GM21447 (cell line): ENCODE measurements at regions not wholly inside any gene's neighbourhood (a gene's known extent, or its start where the extent isn't known, plus 50 kb on each side); places are given as distances from the start of the nearest gene placed in this dataset.
"Not testable (repeated sequence)": the region's sequence is repeated elsewhere in the genome, so short reads cannot be mapped to it uniquely, and the experiment has no call there.

ENCODE experiments used
- ATAC-seq: cut with Tn5 transposase; IDR thresholded peaks from one replicate; pipeline ENCODE4 v1.9.1; 2021; ENCODE audit not compliant: unreplicated experiment

DNA sequence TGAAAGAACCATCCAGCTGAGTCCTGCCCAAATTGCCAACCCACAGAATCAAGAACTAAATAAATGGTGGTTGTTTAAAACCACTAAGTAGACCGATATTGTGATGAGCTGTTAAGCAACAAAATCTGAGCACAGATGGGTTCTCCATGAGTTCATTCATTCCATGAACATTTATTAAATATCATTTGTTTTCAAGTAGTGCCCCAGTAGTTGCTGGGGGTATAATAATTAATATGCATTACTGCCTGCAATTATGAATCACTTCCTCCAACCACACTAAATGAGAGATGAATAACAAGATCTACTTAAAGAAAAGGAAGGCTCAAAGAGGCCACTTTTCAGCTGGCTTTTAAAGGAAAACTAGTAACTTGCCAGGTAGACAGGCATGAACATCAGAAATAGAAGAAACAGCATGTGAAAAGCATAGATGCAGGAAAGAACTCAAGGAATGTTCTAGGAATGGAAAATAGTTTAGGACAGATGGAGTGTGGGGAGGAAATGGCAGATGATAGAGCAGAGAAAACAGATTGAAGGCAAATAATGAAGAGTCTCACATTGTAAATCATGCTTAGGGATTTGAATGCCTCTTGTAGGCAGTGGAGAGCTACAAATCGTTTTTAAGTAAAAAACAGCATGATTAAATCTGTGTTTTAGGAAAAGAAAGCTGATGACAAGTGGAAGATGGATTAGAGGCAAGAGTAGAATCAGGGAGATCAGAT lies 641.7 kb upstream of the DIPK2B start:
- no peak for ATAC-seq

DNA sequence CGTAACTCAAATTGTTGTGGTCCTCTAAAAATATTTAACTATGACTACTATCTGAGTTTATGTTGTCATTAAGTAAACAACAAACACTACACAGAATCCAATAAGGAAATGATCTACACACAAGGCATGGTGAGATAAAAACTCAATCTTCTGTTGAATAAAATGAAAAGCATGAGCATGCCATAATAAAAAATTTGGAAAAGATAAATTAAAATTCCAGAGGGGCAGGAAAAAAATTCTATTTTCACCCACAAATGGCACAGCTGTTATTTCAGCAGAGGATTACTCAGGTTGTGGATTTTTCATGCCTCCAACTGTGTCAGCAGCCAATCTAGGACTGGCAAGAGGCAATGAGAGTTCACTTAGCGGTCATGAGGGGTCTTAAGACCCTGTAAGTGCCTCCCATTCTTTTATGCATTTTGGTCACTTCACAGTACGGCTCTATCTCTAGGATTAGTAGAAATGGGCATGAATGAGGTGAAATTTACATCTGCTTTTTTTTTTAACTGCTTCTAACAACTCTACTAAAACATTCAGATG lies 639.8 kb upstream of the DIPK2B start:
- no peak for ATAC-seq

DNA sequence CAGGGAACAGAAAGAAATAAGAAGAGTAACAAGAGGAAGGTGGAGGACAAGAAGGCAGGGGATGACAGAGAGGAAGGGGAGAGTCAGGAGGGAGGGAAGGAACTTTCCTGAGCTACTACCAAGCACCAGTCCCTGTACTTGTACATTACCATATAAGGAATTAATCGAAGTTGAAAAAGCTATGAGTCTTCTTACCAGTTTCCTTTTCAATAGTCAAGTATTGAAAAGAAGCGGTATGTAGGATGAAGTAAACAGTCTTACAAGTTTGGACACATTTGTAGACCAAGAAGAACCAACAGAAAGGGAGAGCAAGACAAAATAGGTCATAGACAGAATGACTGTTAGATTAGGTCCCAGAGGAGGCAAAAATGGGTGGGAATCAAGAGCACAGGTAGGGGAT lies 629.7 kb upstream of the DIPK2B start:
- ATAC-seq, result no peak

DNA sequence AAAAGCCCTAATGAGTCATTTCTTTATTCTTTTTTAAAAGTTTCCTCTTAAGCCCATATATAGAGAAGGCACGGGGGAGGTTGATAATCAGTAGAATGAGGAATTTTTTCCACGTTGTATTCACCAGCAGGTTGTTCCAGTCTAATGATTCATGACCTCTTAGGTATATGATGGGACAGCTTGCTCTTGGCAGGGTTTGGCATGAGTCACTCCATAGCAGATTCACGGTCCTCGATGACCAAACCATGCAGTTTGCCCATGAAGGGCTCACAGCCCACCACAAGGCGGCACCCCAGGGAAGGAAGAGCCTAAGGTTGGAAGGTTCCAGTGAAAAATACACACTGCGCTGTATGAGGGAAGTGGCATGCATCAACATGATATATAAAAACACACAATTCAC lies 623.8 kb upstream of the DIPK2B start:
- no peak for ATAC-seq

DNA sequence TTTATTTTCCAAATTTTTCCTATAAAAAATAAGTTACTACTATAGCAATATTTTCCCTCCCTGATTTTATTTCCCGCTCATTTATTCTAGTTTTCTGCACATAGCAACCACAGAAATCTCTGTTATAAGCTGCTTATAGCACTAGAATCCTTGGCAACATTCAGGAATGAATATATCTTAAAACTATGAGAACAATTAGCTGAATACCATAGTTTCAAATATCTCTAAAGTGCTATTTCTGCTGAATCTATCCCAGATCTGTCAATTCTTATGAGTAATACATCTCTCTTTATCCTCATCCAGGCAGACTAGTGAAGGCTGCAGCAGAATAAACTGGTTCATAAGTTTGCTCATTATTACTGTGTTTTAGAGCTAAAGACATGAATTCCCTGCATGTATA lies 622.9 kb upstream of the DIPK2B start:
- ATAC-seq, result no peak

DNA sequence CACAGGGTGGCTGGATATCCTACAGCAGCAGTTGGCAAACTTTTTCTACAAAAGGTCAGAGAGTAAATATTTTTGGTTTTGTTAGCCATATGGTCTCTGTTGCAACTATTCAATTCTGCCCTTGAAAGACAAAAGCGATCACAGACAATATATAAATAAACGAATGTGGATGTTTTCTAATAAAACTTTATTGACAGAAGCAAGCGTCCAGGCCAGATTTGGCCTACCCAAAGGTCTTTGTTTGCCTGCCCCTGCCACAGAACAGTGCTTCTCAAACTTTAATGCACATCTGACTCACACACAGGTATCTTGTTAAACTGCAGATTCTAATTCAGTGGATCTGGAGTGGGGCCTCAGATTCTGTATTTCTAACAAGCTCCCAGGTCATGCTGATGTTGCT lies 621.4 kb upstream of the DIPK2B start:
- ATAC-seq, result no peak

DNA sequence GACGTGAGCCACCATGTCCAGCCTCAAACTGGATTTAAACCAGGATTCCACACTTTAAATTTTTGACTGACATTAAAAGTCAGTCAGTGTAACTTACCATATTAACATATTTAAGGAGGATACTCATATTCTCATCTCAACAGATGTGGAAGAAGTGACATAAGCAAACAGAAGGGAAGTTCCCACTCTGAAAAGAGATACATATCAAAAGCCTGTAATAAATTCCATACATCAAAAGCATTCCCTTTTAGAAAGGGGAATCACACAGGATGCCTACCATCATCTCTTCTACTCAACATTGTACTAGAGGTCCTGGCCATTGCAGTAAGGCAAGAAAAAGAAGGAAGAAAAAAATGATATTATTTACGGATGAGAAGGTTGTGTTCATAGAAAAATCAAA lies 618.2 kb upstream of the DIPK2B start:
- no peak for ATAC-seq

DNA sequence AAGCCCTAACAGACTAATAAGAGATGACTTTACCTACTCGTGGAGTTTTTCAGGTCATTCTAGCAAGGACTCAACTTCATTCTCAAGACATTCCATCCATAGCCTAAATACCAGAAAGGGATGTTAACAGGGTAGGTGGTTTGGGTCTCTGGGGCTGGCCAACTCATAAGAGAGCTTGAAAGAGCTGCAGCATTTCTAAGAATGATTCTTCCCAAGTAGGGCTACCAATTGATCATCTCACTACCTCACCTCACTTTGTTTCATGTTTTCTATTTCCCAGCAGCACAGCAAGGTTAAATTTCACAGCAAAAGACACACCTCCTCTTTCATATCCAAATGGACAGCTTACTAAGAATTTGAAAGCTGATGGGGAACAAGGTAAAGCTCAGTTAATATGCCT lies 614.8 kb upstream of the DIPK2B start:
- no peak for ATAC-seq

DNA sequence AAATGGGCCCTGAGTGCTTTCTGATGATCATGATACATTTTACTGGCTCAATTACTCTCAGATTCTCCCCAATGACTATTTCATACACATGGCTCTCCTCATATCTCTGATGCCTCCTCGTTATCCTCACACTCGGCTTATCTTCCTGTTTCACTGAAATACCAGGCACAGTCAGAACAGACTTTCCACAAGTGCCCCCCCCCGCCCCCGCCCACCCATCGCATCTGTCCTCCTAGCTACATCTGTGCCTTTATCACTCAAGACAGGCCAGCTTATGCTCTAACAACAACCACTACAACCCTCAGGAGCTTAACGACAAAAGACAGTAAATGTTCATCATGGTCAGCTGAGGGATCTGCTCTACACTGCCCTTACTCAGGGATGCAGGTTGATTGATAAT lies 610.6 kb upstream of the DIPK2B start:
- no peak for ATAC-seq

DNA sequence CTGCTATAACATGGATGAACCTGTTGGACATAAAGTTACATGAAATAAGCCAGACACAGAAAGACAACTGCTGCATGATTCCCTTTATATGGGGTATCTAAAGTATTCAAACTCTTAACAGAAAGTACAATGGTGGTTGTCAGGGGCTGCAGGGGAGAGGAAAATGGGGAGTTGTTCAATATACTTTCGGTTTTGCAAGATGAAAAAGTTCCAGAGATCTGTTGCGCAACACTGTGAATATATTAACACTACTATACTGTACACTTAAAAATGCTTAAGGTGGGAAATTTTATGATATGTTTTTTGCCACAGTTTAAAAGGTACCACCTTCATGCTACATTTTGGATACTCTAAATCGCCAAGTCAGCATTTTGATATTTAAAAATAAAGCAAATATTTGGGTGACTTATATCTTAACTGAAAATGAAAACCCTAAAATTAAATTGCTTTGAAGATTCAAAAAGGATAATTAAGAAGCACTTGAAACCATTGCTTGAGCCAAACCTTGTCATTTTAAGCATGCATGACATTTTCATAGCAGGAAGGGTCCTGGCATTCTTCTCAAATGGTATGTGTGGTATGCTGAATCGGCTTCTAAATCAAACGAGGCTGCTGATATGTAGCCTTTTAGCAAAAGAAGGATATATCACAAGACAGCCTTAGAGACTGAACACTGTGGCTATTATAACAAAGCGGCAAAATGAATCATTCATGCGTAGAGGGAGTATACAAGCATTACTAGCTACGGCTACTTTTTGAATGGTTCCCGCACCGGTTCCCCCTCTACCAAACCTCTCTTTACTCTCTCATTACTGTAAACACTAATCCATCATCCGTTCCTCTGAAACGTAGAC lies 607.1 kb upstream of the DIPK2B start:
- no peak for ATAC-seq

DNA sequence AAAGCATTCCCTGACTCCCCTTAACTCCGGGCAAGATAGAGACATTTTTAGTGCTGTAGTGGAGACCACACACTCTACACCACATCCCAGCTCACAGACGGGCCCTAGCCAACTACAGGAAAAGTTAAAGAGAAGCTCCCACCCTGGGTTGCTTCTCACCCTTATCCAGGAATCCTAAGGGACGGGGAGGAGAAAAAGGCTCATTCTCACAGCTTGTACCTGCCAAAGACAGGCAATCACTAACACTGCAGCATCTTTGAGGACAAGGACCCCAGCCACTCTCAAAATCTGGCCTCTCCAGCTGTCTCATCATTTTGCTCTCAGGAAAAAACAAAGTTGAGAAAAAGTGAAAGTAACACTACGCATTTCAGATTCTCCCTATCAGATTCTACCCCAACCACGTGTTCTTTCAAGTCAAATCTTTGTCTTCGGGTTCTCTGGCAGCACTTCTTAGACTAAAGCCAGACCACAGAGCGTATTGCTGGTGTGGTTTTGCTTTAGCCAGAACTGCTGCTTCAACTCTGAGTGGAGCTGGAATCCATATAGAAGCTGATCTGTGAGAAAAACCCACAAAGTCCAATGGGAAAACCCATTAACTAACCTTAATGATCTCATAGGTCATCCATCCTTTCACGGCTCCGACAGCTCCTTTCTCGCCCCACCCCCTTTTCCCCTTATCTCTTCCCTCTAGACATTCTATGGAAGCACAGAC lies 605.9 kb upstream of the DIPK2B start:
- ATAC-seq, result peak; percentile 67

DNA sequence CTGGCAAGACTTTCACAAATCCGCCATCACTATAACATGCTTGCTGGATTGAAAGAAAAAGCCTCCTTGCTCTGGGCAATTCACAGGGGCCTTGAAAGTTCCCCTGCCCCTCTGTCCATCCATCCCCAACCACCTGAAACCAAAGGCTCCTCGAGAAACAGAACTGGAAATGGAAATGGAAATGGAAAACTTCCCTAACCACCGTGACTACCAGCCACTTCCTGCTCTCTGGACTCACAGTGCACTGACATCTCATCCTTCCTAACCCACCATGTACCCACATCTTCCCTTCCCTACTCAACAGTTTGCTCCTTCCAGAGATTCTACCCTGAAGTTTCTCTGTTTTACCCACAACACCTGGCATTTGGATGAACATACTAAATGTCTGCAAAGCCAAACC lies 603.6 kb upstream of the DIPK2B start:
- ATAC-seq, result no peak

DNA sequence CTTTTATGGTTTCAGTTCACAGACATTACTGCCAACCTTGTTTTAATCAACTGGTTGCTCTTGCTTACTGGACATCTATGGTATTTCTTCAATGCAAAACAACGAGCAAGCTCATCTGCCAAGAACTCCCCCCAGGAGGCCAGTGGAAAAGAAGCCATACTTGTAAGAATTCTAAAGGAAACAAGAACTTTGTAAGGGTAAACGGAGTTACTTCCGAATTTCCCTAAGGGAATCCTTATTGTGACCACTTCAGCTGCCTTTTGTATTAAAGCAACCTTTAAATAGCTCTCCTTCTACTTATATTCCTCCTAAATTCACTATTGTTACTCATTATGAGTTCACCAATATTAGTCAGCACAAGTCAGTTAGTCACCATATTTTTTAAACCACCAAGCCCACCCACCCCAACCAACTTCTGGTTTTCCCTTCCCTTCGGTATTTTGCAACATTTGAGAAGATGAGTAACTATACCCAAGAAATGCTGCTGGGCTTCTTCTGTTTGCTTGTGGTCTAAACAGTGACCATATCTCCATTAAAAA lies 602.8 kb upstream of the DIPK2B start:
- ATAC-seq, result no peak

DNA sequence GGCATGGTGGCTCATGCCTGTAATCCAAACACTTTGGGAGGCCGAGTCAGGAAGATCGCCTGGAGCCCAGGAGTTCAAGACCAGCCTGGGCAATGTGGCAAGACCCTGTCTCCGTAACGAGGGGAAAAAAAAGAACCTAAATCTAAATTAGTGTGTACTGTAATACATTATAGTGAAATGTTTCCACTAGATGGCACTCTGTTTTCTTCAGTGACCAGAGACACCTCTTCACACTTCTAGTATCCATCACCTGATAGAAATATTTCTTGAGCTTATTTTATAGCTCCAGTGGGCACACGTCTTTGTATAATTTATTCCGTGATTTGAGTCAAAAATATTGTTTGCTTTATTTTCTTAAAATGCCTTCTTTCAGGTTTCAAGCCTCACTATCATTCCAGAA lies 600.9 kb upstream of the DIPK2B start:
- no peak for ATAC-seq

DNA sequence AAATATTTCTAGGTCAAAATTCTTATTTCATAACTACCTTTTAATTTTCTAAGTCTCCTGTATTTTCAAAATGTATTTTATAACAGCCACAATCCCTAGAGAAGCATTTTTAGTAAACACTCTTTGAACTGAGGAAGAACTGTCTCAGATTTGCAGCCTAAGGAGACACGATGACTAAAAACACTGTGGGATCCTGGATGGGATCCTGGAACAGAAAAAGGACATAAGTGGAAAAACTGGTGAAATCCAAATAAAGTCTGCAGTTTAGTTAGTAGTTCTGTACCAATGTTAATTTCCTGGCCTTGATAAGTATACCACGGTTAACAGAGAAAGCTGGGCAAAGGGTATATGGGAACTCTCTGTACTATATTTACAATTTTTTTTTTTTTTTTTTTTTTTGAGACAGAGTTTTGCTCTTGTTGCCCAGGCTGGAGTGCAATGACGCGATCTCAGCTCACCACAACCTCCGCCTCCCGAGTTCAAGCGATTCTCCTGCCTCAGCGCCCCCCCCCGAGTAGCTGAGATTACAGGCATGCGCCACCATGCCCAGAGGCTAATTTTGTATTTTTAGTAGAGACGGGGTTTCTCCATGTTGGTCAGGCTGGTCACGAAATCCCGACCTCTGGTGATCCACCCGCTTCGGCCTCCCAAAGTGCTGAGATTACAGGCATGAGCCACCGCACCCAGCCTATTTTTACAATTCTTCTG lies 600.2 kb upstream of the DIPK2B start:
- ATAC-seq, result not testable (repeated sequence)

DNA sequence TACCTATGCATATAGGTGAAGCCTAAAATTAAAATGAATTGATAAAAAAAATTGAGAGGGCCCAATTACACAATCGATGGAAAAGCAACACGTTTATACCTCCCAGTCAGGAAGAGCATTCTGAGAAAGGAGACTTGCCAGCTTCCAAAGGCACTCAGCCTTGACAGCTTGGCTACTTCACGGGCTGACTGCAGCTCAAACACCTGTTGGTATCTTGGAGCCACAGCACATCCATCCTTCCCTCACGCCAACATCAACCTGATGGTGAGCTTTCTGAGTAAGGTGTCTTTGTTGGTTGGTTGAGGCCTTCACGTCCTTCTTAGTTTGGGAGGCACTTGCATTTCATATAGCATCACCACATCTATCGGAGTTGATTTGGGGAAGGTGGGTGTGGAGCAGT lies 598.9 kb upstream of the DIPK2B start:
- no peak for ATAC-seq

DNA sequence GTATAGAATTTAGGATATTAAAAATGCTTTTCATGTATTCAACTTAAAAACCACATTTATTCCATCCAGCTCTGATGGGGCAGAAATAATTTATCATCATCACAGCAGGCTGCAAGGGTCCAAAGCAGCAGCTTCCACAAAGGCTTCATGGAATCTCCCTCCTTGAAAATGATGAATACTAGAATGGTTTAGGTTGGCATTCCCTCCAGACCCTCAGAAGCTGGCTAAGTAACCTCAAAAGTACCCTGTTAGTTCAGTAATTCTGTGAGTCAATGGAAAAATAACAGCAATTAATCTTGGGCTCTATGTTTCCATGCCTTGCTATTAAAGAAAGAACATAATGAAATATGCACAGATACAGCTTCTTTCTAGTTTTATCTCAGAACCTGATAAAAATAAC lies 594.9 kb upstream of the DIPK2B start:
- no peak for ATAC-seq

DNA sequence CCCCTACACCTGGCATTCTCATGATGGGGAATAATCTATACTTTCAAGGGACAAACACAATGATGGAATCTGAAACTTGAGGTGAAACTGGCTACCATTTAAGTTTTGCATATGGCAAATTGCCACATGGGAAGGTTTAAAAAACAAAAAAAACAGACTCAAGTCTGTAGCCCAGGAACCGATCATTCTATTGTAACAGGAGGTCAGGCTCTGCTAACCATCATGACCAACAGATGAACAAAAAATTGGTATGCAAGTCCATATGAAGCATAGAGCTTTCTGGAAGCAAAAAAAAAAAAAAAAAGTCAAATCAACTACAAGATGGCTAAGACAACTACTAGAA lies 594.3 kb upstream of the DIPK2B start:
- ATAC-seq, result no peak

DNA sequence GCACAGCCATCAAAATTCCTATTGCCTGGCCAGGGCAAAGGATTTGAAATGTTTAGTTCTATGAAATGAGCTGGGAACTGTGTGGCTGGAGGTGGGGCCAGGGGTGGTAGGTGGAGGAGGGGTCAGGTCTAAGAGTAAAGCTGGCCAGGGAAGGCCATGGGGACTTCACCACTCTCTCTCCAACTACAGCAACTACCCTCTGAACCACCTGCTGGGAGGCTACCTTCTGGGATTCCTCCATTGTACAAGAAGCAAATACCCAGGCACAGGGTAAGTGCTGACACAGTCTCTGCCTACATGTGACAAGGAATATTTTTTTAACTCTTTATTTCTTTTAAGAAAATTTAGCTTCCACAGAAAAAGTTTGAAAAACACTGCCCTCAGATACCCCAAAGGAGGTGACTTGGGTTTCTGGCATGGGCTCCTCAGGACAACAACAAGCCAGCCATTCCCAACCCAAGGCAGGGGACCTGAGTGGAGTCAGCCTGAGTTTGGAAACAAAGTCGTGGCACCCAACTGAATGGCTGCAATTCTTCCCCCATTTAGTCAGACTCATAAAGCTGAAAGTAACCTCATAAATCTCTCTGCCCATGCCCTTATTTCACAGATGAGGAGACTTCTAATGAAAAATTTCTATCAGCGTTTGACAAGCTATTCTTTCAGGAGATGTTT lies 593.8 kb upstream of the DIPK2B start:
- ATAC-seq, result no peak

DNA sequence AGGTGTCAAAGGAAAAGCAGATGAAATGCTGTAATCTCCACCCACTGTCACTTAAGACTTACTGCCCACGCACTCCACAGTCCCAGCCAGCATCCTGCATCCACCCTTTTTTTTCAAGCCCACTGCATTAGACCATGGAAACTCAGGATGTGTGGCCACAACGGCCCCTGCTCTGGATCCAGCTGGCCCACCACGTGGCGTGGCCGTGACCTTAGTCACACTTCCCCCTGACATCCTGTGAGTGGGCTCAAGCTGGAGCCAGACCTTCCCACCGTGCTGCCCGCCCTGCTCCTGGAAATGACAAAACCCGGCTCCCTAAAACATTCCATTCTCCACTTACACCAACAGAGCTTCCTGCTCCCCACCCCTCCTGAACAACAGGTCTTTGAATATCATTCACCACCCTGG lies 588.3 kb upstream of the DIPK2B start:
- no peak for ATAC-seq
